Caki2 (cell line): ENCODE measurements at regions not wholly inside any gene's neighbourhood (a gene's known extent, or its start where the extent isn't known, plus 50 kb on each side); places are given as distances from the start of the nearest gene placed in this dataset.

ENCODE experiments used
- DNase-seq: peaks from one replicate; pipeline ENCODE4 v3.0.0-alpha.2; 2015; ENCODE audit warnings: low read depth
- in situ Hi-C: cut with HindIII; loops from 2 replicates; pipeline ENCODE4 v1.10.0; 2016; ENCODE audit warnings: low sequenced_read_pairs, low pct_unique_long_range_greater_than_20kb, mixed read lengths

DNA sequence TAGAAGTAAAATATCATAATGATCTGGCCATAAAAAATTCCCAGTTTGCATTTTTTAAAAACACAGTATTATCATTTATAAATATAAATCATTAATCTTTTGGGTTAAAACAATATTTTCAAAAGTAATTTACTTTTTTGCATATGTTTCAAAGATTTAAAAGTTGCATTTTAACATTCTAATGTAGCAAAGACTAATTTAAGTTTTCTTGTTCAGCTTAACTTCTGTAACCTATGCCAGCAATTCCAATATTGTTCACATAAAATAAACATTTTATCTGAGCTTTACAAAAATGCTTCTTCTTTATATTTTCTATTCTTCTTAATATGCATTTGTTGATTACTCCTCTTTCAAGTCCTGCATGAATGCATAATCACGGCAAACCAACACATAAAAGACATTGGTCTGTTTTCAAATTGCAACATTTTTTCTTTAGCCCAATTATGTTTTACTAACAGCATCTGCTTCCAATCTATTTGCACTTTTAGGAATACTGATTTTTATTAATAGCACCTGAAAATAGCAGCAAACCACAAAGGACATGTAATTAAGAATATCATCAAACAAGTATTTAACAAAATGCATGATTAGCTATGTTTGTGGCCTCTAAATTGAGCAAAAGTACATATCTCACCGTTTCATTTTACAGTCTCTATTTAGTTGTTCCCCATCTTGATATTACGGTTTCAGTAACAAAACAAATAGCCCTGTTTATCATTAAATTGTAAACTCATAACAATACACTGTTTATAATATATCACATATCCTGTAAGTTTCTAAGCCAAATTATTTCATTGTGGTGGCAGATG, 286.9 kb upstream of the NFE2L3 start:
- in situ Hi-C loops = no loop called here

DNA sequence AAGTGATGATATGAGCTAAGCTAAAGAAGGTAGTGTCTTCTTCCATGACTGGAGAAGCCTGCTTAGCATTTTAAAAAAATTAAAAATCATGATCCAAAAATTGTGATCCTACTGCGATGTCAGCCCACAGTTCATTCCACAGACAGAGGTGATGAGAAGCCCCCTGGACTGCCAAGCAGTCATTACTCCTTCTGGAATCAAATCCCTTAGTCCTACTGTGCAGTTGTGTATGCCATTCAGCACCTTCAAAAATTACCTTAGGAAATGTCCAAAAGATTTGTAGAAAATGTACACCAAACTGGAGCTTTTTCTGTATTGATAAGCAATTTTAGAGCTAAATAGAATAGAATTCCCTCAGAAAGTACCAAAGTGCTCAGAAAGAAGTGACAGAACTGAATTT, 283.5 kb upstream of the NFE2L3 start:
- no peak for DNase-seq
- in situ Hi-C loops = no loop called here

More for the DNA sequence above, 286.9 kb upstream of the NFE2L3 start:
- DNase-seq = no peak

DNA sequence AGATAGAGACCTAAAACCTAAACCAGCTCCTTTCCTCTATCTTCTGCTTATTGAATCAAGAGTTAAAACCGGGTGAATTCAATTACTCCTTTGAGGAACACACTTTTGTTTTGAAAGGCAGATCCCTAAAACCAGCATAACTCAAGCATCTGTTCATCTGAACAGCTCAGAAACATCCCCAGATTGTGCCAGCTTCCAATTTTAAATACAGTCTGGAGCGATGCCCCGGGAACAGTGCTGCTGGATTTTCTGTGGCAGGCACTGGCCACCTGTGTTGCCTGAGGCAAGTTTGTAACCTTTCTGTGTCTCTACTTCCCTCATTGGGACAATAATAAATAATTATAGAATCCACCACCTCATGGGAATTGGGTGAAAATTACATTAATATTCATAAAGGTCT, 281.4 kb upstream of the NFE2L3 start:
- no peak for DNase-seq
- in situ Hi-C loops = no loop called here

- in situ Hi-C loops = no loop called here
- DNase-seq = no peak
These were observed 275.9 kb upstream of the NFE2L3 start for GRCh38 chr7:25876092-25876491.

- no peak for DNase-seq
- in situ Hi-C loops = no loop called here
These were observed 273.9 kb upstream of the NFE2L3 start for GRCh38 chr7:25877802-25878789.

DNA sequence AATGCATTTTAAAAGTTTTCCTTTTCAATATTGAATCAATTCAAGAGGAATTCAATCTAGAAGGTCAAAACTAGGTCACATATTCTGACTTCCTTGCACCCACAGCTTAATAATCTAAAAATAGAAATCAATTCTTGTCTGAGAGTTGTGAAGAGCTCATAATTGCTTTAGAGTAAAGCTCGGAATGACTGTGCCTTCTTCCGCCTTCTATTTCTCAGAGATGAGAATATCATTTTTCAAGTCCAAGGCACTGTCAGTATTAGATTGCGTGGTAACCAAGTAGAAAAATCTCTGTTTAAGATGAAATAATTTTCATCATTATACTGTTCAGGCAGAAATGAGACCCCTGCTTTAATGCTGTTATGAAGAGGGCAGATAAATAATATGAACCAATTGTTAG, 272.2 kb upstream of the NFE2L3 start:
- DNase-seq = no peak
- in situ Hi-C loops = no loop called here

- no peak for DNase-seq
These were observed 270.5 kb upstream of the NFE2L3 start for GRCh38 chr7:25881317-25882037.

DNA sequence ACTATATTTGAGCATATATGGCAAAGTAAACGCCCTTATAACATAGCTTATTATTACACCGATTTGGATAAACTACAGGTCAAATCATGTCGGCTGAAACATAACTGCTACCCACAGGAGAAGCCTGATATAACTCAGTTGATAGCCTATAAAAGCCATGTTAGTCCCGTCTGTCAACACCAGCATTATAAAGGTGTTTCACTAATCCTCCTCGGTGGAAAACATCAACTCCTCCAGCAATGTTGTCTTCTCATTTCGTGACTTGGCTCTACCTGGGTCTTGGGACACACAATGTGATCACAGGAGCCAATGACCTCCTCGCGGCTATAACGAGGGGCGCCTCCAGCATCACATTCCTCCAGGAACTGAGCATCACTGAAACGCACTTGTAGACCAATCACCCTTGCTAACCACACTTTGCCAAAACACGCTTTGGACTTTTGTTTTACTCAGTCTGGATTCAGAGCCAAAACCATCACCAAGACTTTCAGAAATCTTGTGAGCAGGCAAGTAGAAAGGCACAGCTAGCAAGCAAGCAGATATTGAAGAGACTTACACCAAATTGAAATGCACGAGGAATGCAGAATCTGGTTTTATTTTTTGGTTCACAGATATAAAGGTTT, 269.7 kb upstream of the NFE2L3 start:
- in situ Hi-C loops = no loop called here
- no peak for DNase-seq

More at GRCh38 chr7:25881317-25882037, 270.5 kb upstream of the NFE2L3 start:
- in situ Hi-C loops = no loop called here

GRCh38 chr7:25884265-25884828, 267.7 kb upstream of the NFE2L3 start:
- DNase-seq = no peak
- in situ Hi-C loops = no loop called here

DNA sequence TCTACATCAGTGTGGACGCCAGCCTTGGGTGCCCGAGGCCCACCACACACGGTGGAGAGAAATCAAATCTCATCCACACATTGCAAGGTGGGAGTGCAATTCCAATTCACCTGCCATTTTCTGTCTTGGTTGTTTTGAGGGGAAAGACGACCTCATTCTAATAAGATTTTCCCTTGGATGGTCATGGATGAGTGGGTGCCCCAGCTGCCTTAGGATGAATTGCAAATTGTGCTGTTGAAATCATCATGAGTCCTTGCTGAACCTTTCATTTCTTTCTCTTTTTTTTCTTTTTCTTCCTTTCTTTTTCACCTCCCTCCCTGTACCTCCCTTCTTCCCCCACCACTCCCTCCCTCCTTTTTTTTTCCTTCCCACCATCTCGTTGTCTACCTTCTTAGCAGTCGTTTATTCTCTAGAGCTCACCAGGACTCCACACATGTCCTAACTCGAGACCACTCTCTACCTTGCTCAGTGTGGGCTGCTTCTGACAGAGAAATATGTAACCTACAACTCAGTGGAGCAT, 266.9 kb upstream of the NFE2L3 start:
- in situ Hi-C loops = no loop called here
- peak; percentile 14 for DNase-seq

DNA sequence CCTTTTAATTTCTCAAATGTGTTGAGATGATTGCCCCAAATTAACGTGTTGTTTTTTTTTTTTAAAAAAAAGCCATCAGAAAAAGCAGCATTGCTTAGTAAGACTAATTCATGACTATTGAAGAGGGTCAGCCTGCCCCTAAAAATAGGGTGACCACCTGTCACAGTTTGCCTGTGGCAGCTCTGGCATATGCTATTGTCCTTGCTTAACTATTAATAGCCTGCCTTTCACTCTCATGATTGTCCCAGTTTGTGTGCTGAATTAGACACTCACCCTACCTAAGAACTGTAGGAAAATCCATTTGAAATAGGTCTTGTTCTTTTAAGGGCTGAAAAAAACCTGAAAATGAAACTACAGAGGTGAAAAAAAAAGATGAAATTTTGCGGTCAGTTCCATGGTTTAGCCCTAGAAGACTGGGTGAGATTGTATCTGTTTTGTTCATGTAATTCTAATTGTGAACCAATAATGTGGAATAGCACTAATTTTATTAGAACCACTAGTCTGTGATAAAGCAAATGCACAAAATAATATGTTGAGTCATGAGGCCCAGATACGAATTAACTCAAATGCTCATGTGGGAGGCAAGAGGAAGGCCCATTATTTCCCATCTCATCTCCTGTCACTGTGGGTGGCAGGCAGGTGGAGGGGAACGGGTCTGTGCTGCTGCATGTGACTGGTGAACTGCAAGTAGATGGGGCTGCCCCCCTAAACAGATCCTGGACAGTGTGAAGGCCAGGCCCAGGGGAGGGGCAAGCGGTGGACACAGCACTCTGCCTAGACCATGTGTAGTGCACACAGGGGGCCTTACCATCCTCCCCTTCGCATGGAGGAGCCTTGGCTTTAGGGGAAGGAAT, 265.4 kb upstream of the NFE2L3 start:
- DNase-seq = no peak
- in situ Hi-C loops = no loop called here

DNA sequence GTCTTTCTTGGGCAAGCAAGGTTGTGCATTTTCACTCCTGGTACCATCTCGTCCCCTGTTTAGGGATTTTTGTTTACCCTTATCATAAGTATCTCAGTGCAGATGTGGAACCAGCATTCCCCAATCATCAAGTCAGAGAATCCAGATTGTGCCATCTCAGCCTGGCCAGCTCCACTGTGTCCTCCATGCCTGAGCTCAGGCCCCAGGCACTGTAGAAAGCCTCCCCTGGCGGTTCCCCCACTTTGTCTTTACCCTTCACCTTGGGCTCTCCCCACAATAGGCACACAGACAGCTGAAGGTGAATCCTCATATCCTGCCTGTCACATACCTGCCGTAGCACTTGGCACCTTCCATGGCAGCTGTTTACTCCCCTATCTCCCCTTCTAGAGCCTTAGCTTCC, 264.7 kb upstream of the NFE2L3 start:
- DNase-seq = no peak
- in situ Hi-C loops = no loop called here

GRCh38 chr7:25887795-25888559, 264.0 kb upstream of the NFE2L3 start:
- in situ Hi-C loops = no loop called here
- no peak for DNase-seq

- no peak for DNase-seq
- in situ Hi-C loops = no loop called here
These were observed 262.2 kb upstream of the NFE2L3 start for GRCh38 chr7:25889765-25890164.

GRCh38 chr7:25891591-25891990, 260.4 kb upstream of the NFE2L3 start:
- DNase-seq = no peak
- in situ Hi-C loops = no loop called here

DNA sequence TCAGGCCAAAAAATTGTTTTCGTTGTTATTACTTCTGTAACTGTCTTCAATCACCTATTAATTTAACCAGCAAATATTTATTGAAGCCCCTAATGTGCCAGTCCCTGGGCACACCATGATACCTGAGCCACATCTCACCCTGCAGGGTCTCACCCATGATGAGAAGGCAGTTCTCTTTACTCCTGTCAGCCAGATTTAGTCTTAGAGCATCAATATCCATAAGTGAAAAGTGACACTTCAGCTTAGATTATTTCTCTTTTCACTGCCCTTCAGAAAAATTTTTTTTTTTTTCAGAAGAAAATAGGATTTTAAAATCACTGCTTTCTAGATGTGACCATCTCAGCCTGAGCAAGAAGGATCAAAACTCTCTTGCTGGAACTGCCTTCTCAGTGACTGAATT, 258.6 kb upstream of the NFE2L3 start:
- no peak for DNase-seq
- in situ Hi-C loops = no loop called here
